SK-N-SH treated with all-trans-retinoic acid at 6 μM for 48 hours (cell line): ENCODE measurements at regions not wholly inside any gene's neighbourhood (a gene's known extent, or its start where the extent isn't known, plus 50 kb on each side); places are given as distances from the start of the nearest gene placed in this dataset.

Source experiments
- ATAC-seq: fragments of 200-7000 bp; cut with Tn5 transposase; 3 replicates; pipeline ENCODE4 v1.9.1; 2020; ENCODE audit warnings: mild to moderate bottlenecking, moderate library complexity
- ARNTL ChIP-seq: fragments of 450-650 bp; formaldehyde crosslinking; IDR thresholded peaks from 2 replicates; pipeline ENCODE4 v1.5.0; 2020; ENCODE audit warnings: low read depth, mild to moderate bottlenecking, moderate library complexity, borderline replicate concordance
- BACH2 ChIP-seq: fragments of 250-450 bp; sonication (Bioruptor Pico); IDR thresholded peaks from 2 replicates; pipeline ENCODE4 v1.9.0; 2021; ENCODE audit warnings: mild to moderate bottlenecking, borderline replicate concordance
- CSDC2 ChIP-seq: fragments of 250-450 bp; sonication (Bioruptor Pico); IDR thresholded peaks from 2 replicates; pipeline ENCODE4 v1.5.0; 2020; ENCODE audit warnings: mild to moderate bottlenecking, moderate library complexity
- ESRRG ChIP-seq: fragments of 250-450 bp; sonication (Bioruptor Pico); IDR thresholded peaks from 2 replicates; pipeline ENCODE4 v1.6.1; 2021; ENCODE audit warnings: mild to moderate bottlenecking
- GLIS3 ChIP-seq: fragments of 250-450 bp; sonication (Bioruptor Pico); IDR thresholded peaks from 2 replicates; pipeline ENCODE4 v1.5.0; 2020; ENCODE audit warnings: mild to moderate bottlenecking, moderate library complexity
- ISL1 ChIP-seq: fragments of 250-450 bp; sonication (Bioruptor Pico); IDR thresholded peaks from 2 replicates; pipeline ENCODE4 v2.1.2; 2022; ENCODE audit warnings: mild to moderate bottlenecking, moderate library complexity
- OSR1 ChIP-seq: fragments of 250-450 bp; sonication (Bioruptor Pico); IDR thresholded peaks from 2 replicates; pipeline ENCODE4 v1.8.0; 2022; ENCODE audit warnings: moderate library complexity, mild to moderate bottlenecking, inconsistent platforms
- PATZ1 ChIP-seq: fragments of 250-450 bp; sonication (Bioruptor Pico); IDR thresholded peaks from 2 replicates; pipeline ENCODE4 v1.8.0; 2020; ENCODE audit warnings: mild to moderate bottlenecking, moderate library complexity, borderline replicate concordance
- PPARA ChIP-seq: fragments of 250-450 bp; sonication (Bioruptor Pico); IDR thresholded peaks from 2 replicates; pipeline ENCODE4 v1.5.0; 2020; ENCODE audit warnings: mild to moderate bottlenecking, borderline replicate concordance
- RARB ChIP-seq: fragments of 250-450 bp; sonication (Bioruptor Pico); IDR thresholded peaks from 2 replicates; pipeline ENCODE4 v1.8.0; 2021; ENCODE audit warnings: mild to moderate bottlenecking, moderate library complexity
- SNAI2 ChIP-seq: fragments of 250-450 bp; sonication (Bioruptor Pico); IDR thresholded peaks from 2 replicates; pipeline ENCODE4 v1.5.0; 2020; ENCODE audit warnings: mild to moderate bottlenecking, moderate library complexity
- TCF4 ChIP-seq: fragments of 250-450 bp; sonication (Bioruptor Pico); IDR thresholded peaks from 2 replicates; pipeline ENCODE4 v1.8.0; 2021; ENCODE audit warnings: mild to moderate bottlenecking, moderate library complexity, borderline replicate concordance
- TOX ChIP-seq: fragments of 250-450 bp; sonication (Bioruptor Pico); IDR thresholded peaks from 2 replicates; pipeline ENCODE4 v1.8.0; 2021; ENCODE audit warnings: mild to moderate bottlenecking, moderate library complexity, borderline replicate concordance
- TSHZ2 ChIP-seq: fragments of 250-450 bp; sonication (Bioruptor Pico); IDR thresholded peaks from 2 replicates; pipeline ENCODE4 v1.5.0; 2020; ENCODE audit warnings: mild to moderate bottlenecking, moderate library complexity
- ZFP3 ChIP-seq: fragments of 250-450 bp; sonication (Bioruptor Pico); IDR thresholded peaks from 2 replicates; pipeline ENCODE4 v1.5.0; 2020; ENCODE audit warnings: mild to moderate bottlenecking, moderate library complexity
- ZFP30 ChIP-seq: fragments of 450-650 bp; formaldehyde crosslinking; IDR thresholded peaks from 2 replicates; pipeline ENCODE4 v1.5.0; 2022; ENCODE audit warnings: mild to moderate bottlenecking, moderate library complexity
- ZNF565 ChIP-seq: fragments of 450-650 bp; formaldehyde crosslinking; conservative IDR thresholded peaks from 2 replicates; pipeline ENCODE4 v1.5.0; 2020; ENCODE audit warnings: low read depth, mild to moderate bottlenecking, moderate library complexity
- ZNF70 ChIP-seq: fragments of 450-650 bp; formaldehyde crosslinking; IDR thresholded peaks from 2 replicates; pipeline ENCODE4 v1.5.0; 2020; ENCODE audit warnings: mild to moderate bottlenecking, moderate library complexity
- ZNF8 ChIP-seq: fragments of 450-650 bp; formaldehyde crosslinking; IDR thresholded peaks from 2 replicates; pipeline ENCODE4 v1.5.0; 2020; ENCODE audit warnings: mild to moderate bottlenecking, moderate library complexity
- TF ChIP-seq, protein P1 (sequence below): fragments of 250-450 bp; sonication (Bioruptor Pico); IDR thresholded peaks from 2 replicates; pipeline ENCODE4 v1.8.0; 2021; ENCODE audit warnings: low read depth, mild to moderate bottlenecking, moderate library complexity, borderline replicate concordance
- TF ChIP-seq, protein P2 (sequence below): fragments of 250-450 bp; sonication (Bioruptor Pico); IDR thresholded peaks from 2 replicates; pipeline ENCODE4 v1.5.1; 2021; ENCODE audit warnings: mild to moderate bottlenecking, moderate library complexity
- TF ChIP-seq, protein P3 (sequence below): fragments of 250-450 bp; sonication (Bioruptor Pico); IDR thresholded peaks from 2 replicates; pipeline ENCODE4 v1.5.1; 2020; ENCODE audit warnings: low read depth, mild to moderate bottlenecking, moderate library complexity

GRCh38 chr5:82424211-82424610 lies 146.1 kb upstream of the RPS23 start:
- no peak for TF ChIP-seq ZNF8 (CRISPR knock-in tag)
- no peak for TF ChIP-seq PPARA (CRISPR knock-in tag)
- no peak for TF ChIP-seq PATZ1 (CRISPR knock-in tag)
- TF ChIP-seq ISL1 (CRISPR knock-in tag) = no peak
- TF ChIP-seq ARNTL (CRISPR knock-in tag) = no peak
- no peak for TF ChIP-seq ZFP30 (CRISPR knock-in tag)
- TF ChIP-seq BACH2 (CRISPR knock-in tag) = no peak
- no peak for TF ChIP-seq TOX (CRISPR knock-in tag)
- TF ChIP-seq, protein P1, sequence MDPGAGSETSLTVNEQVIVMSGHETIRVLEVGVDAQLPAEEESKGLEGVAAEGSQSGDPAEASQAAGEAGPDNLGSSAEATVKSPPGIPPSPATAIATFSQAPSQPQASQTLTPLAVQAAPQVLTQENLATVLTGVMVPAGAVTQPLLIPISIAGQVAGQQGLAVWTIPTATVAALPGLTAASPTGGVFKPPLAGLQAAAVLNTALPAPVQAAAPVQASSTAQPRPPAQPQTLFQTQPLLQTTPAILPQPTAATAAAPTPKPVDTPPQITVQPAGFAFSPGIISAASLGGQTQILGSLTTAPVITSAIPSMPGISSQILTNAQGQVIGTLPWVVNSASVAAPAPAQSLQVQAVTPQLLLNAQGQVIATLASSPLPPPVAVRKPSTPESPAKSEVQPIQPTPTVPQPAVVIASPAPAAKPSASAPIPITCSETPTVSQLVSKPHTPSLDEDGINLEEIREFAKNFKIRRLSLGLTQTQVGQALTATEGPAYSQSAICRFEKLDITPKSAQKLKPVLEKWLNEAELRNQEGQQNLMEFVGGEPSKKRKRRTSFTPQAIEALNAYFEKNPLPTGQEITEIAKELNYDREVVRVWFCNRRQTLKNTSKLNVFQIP = no peak
- no peak for TF ChIP-seq OSR1 (CRISPR knock-in tag)
- TF ChIP-seq SNAI2 (CRISPR knock-in tag) = no peak
- no peak for TF ChIP-seq ZNF70 (CRISPR knock-in tag)
- no peak for TF ChIP-seq GLIS3
- TF ChIP-seq ZNF565 (CRISPR knock-in tag) = no peak
- TF ChIP-seq RARB (CRISPR knock-in tag) = no peak
- TF ChIP-seq TSHZ2 (CRISPR knock-in tag) = no peak
- TF ChIP-seq ESRRG (CRISPR knock-in tag) = no peak
- TF ChIP-seq ZFP3 (CRISPR knock-in tag) = no peak
- no peak for TF ChIP-seq CSDC2 (CRISPR knock-in tag)
- TF ChIP-seq TCF4 (CRISPR knock-in tag) = no peak
- no peak for ATAC-seq

DNA sequence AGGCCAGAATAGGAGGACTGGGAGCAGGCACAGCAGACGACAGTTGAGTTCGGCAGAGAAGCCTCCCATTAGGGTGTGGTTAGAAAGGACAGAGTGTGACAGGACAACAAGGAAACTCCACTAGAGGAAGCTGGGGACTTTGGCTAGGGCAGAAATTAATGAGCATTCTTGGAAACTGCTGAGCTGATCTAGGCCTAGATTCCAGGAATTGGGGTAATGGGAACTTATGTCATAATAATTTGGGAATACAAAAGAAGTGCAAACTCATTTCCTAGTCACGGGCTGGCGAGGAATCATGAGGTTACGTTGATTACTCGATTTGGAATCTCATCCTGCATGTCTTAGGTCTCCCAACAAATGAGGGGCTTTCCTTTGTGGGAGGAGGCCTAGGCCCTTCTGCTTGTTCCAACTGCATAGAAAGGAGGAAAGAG lies 144.6 kb upstream of the RPS23 start:
- ATAC-seq = no peak
- no peak for TF ChIP-seq TOX (CRISPR knock-in tag)
- no peak for TF ChIP-seq PATZ1 (CRISPR knock-in tag)
- TF ChIP-seq ZFP30 (CRISPR knock-in tag) = no peak
- no peak for TF ChIP-seq ISL1 (CRISPR knock-in tag)
- no peak for TF ChIP-seq PPARA (CRISPR knock-in tag)
- no peak for TF ChIP-seq ZNF565 (CRISPR knock-in tag)
- TF ChIP-seq CSDC2 (CRISPR knock-in tag) = no peak
- TF ChIP-seq SNAI2 (CRISPR knock-in tag) = no peak
- TF ChIP-seq, protein P2, sequence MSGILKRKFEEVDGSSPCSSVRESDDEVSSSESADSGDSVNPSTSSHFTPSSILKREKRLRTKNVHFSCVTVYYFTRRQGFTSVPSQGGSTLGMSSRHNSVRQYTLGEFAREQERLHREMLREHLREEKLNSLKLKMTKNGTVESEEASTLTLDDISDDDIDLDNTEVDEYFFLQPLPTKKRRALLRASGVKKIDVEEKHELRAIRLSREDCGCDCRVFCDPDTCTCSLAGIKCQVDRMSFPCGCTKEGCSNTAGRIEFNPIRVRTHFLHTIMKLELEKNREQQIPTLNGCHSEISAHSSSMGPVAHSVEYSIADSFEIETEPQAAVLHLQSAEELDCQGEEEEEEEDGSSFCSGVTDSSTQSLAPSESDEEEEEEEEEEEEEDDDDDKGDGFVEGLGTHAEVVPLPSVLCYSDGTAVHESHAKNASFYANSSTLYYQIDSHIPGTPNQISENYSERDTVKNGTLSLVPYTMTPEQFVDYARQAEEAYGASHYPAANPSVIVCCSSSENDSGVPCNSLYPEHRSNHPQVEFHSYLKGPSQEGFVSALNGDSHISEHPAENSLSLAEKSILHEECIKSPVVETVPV (CRISPR knock-in tag) = no peak
- no peak for TF ChIP-seq BACH2 (CRISPR knock-in tag)
- no peak for TF ChIP-seq OSR1 (CRISPR knock-in tag)
- no peak for TF ChIP-seq RARB (CRISPR knock-in tag)
- TF ChIP-seq GLIS3 = no peak
- TF ChIP-seq, protein P3, sequence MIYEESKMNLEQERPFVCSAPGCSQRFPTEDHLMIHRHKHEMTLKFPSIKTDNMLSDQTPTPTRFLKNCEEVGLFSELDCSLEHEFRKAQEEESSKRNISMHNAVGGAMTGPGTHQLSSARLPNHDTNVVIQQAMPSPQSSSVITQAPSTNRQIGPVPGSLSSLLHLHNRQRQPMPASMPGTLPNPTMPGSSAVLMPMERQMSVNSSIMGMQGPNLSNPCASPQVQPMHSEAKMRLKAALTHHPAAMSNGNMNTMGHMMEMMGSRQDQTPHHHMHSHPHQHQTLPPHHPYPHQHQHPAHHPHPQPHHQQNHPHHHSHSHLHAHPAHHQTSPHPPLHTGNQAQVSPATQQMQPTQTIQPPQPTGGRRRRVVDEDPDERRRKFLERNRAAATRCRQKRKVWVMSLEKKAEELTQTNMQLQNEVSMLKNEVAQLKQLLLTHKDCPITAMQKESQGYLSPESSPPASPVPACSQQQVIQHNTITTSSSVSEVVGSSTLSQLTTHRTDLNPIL = no peak
